HG03108 (cell line): ENCODE measurements at regions not wholly inside any gene's neighbourhood (a gene's known extent, or its start where the extent isn't known, plus 50 kb on each side); places are given as distances from the start of the nearest gene placed in this dataset.
A peak's percentile ranks its signal among the peaks of the same experiment; 100 is the strongest.

ENCODE experiments used
- ATAC-seq: cut with Tn5 transposase; IDR thresholded peaks from one replicate; pipeline ENCODE4 v1.9.1; 2021; ENCODE audit warnings: moderate library complexity; ENCODE audit not compliant: unreplicated experiment

GRCh38 chr10:110355141-110355831 lies 50.6 kb upstream of the SMNDC1 start:
- ATAC-seq, result peak; percentile 28

- peak; percentile 15 for ATAC-seq
Measured at GRCh38 chr10:110355922-110356627, 51.4 kb upstream of the SMNDC1 start.

- peak; percentile 74 for ATAC-seq
Measured at GRCh38 chr10:110356628-110357245, 52.0 kb upstream of the SMNDC1 start.

DNA sequence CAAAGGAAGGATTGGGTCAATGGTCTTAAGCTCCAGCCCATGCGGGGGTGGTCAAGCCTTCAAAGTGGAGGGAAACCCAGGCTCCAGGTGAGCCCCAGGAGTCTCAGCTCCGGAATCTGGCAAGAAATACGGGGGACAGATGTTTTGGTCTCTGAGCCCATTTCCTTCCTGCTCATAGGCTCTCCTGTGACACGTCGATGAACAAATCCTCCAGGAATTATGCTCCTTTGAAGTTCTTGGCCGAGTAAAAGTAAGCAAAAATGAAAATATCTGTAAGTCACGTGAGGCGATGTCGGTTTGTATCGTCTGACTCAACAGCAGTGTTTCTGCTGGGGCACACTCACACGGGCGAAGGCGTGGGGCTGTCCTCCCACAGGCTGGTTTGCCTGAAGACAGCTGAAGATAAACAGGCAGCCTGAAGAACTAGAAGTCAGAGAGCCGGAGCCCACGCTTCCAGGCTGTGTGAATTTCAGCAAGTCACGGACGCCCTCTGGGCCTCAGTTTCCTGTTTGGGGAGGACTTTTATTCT lies 52.6 kb upstream of the SMNDC1 start:
- no peak for ATAC-seq

- no peak for ATAC-seq
Measured at GRCh38 chr10:110357871-110358270, 53.2 kb upstream of the SMNDC1 start.

DNA sequence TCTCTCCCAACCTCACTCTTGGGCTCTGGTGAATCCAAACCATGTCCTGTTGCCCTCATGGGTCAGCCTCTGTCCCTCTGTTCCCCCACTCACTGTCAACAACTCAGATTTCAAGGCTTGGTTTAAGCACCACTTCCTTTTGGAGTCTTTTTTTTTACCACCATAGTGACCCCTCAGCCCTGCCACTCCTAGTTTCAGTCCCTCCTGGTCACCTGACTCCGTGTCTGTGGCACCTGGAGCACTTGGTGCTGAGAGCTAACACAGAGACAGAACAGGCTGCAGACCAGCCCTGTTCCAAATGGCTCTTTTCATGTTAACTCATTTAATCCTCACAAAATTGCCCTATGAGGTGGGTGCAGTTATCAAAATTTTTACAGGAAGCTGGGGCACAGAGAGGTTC lies 53.6 kb upstream of the SMNDC1 start:
- ATAC-seq, result no peak

GRCh38 chr10:110358869-110359629 lies 54.3 kb upstream of the SMNDC1 start:
- no peak for ATAC-seq

DNA sequence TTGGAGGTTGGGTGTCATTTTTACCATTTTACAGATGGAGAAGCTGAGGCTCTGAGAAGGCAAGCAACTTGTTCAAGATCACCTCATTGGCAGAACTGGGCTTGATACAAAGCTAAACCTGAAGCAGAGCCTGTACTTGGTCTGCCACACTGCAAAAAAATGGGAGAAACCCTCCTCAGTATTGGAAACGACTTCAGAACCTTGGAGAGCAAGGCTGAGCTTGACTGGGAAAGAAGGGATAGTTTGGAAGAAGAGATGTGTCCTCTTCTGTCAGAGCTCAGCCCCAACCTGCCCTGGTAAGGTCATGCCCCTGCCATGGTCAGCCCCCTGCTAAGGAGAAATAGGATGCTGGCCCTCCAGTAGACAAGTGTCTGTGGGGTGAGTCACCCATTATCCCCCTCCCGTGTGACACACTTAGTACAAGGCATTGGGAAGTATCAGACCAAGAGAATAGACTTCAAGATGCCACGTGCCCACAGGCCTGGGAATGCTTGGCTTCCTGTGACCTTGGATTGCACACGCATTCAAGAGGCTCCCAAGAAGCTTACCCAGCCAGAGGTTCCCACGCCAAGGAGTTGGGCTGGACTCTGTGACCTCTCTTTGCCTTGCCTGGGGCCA lies 56.2 kb upstream of the SMNDC1 start:
- no peak for ATAC-seq

DNA sequence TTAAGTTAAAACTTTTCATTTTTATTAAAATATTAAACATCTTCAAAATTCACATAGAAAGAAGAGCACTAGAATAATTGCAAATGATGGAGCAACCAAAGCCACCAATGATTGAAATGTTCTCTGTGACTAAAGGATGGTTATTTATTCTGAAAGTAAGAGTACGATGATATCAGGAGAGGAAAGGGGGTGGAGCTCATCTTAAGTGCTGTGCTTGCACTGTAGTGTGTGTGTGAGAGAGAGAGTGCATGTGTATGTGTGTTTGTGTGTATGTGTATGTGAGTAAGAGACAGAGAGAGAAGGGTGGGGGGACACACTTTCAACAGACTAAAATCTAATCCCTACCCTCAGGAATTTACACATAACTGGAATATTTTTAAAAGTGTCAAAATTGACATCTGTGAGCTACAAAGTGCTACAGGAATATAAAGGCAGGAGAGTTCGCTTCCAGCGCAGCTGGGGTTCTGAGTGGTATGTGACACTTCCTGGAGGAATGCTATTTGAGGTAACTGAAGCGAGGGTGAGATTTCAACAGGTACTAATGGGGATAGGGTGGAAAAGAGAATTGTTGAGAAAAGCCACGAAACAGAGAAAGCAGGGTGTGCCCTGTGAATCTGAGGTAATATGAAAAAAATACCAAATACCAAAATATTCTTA lies 57.2 kb upstream of the SMNDC1 start:
- no peak for ATAC-seq

DNA sequence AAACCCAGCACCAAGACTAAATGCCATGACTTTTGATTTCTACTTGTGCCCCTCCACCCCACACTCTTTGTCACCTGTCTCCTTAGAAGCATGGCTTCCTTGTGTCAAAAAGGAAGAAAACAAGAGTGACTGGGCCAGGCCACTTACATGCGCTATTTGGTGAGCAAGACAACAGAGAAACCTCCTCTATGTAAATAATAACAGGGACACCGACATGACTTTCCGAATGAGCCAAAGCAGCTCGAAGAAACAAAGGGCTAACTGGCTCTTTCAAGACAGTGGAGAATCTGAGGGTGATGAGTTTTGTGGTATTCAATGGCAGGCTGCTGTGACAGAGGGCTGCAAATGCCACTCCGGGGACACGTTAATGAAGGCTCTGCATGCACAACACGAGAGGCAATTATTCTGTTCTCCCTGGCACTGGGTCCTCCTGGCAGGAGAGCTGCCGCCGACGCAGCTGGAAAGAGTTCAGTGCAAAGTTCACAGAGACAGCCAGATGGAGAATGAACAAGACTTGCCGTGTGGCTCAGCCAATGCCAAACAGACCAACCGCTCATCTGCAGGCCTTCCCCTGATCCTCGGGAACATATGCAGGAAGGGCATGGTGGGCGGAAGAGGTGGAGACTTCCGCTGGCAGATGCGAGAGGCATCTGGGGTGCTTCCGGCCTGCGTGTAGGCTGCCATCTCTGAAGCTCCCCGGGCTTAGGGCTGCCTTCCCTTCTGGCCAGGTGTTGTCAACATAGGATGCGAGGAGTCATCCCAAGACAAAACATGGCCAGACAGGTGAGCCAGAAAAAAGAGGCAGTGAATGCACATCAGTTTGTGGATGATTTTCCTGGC lies 59.1 kb upstream of the SMNDC1 start:
- ATAC-seq, result no peak

GRCh38 chr10:110364531-110364937 lies 59.8 kb upstream of the SMNDC1 start:
- no peak for ATAC-seq

DNA sequence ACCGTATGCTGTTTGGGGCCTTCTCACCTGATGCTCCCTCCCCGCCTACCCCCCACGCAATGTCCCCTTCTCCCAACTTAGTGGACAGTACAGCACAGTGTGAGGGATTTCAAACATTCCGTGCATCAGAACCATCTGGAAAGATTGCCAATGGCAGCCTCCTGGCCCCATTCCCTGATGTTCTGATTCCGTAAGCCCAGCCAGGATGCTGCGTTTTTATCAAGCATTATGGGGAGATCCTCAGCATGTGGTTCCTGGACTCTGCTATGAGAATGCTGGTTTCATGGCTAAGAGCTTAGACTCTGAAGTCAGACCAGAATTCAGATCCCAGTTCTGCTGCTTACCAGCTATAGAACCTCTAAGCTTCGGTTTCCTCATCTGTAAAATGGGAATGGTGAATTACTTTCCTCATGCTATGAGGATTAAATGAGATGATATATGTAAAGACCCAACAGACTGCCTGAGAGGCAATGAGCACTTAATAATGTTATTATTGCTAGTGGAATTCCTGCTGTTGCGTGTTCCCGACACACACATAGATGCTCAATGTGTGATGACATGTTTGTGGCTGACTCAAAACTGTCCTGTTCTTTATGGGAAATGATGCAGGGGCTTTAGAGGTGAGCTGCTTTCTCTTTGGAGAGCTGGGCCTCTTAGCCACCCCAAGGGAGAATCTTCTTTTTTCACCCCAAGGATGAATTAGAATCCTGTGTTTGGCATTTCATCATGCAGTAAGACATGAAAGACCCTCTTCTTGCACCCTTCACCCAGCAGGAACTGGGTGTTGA lies 60.8 kb upstream of the SMNDC1 start:
- no peak for ATAC-seq

GRCh38 chr10:110366635-110367034 lies 61.9 kb upstream of the SMNDC1 start:
- no peak for ATAC-seq

GRCh38 chr10:110368002-110368401 lies 63.3 kb upstream of the SMNDC1 start:
- peak; percentile 66 for ATAC-seq

GRCh38 chr10:110368556-110368955 lies 63.8 kb upstream of the SMNDC1 start:
- no peak for ATAC-seq

DNA sequence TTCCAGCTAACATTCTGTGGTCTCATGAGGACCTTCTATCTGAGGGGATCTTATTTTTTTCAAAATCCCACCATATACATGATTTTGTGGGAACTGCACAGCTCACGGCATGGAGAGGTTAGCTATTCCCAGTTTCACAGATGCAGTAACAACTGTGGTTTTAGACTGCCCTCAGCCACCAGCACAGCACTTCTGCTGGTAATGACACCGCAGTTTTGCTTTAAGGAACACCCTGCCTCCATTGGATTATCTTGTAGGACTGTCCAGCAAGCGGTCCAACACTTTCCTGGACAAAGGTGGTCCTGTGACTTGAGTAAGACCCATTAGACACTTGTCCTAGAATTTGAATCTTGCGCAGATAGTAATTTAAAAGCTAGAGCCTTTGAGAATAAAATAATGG lies 65.3 kb upstream of the SMNDC1 start:
- ATAC-seq, result no peak

DNA sequence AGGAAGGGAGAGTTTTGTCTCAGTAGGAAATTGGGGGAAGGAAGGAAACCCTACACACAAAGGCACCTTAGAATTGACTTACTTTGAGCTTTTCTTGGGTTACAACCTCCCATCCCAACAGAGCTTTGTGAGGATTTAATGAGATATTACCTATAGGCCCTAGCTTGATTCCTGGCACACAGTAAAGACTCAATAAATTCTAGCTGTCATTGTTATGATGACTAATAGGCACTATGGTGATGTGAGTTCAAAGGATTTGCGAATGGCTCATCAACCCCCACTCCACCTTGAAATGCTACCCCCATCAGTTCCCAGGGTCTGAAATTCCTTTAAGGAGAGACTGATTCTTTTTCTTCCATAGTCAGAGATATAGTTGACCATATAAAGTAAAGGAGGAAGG lies 67.9 kb upstream of the SMNDC1 start:
- no peak for ATAC-seq

GRCh38 chr10:110373059-110373458 lies 68.3 kb upstream of the SMNDC1 start:
- no peak for ATAC-seq
